ENCODE measurements at regions not wholly inside any gene's neighbourhood (a gene's known extent, or its start where the extent isn't known, plus 50 kb on each side); places are given as distances from the start of the nearest gene placed in this dataset.

DNA sequence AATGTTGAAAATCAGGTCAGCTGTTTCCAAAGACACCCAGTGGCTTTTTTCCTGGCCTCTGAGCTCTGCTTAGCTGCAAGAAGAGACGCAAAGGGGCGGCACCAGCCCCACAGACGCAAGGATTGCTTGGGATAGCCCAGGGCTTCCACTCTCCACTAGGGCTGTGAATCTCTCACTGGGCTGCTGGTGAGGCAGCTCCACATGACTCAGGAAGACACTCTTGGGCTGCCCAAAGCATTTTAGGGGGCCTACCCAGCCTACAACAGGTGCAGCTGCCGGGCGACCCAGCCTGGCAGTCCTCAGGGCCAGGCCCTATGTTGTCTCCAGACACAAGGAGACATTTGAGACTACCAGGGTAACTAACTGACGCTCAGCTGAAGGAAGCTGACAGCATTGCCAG is 59.8 kb downstream of the FAM50B start:
- H3K27me3 ChIP-seq (ENCODE audit: insufficient read depth, low read length, poor library complexity), result peaks cover 63% of the 10 kb centered on the region
- DNase-seq (no peak), ATAC-seq (ENCODE audit: insufficient read depth, low read depth) (no peak)
- H3K4me2 ChIP-seq (ENCODE audit: insufficient read depth, low read length), result no peak overlapping the region
- H3K9me3 ChIP-seq (ENCODE audit: insufficient read depth, low read length, severe bottlenecking), result no peaks in the 10 kb centered on the region
- no peaks in the 10 kb centered on the region for H3K36me3 ChIP-seq (ENCODE audit: insufficient read depth, low read length)
- no peak overlapping the region for H3K4me3 ChIP-seq (ENCODE audit: low read depth in 1 of 2, low read length in 2 of 2)
- H2AFZ ChIP-seq (ENCODE audit: low read depth, low read length), result no peak overlapping the region
- TF ChIP-seq EZH2 (IDR thresholded peaks at IDR 0.05; ENCODE audit: borderline replicate concordance, low read depth, low read length, severe bottlenecking), result no peak
- TF ChIP-seq, protein P1, sequence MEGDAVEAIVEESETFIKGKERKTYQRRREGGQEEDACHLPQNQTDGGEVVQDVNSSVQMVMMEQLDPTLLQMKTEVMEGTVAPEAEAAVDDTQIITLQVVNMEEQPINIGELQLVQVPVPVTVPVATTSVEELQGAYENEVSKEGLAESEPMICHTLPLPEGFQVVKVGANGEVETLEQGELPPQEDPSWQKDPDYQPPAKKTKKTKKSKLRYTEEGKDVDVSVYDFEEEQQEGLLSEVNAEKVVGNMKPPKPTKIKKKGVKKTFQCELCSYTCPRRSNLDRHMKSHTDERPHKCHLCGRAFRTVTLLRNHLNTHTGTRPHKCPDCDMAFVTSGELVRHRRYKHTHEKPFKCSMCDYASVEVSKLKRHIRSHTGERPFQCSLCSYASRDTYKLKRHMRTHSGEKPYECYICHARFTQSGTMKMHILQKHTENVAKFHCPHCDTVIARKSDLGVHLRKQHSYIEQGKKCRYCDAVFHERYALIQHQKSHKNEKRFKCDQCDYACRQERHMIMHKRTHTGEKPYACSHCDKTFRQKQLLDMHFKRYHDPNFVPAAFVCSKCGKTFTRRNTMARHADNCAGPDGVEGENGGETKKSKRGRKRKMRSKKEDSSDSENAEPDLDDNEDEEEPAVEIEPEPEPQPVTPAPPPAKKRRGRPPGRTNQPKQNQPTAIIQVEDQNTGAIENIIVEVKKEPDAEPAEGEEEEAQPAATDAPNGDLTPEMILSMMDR (IDR thresholded peaks at IDR 0.05; ENCODE audit: borderline replicate concordance, extremely low read depth, low read length, poor library complexity, severe bottlenecking), result no peak
- no peak overlapping the region for H3K27ac ChIP-seq (ENCODE audit: low read length)
- no peak overlapping the region for H3K9ac ChIP-seq (ENCODE audit: low read depth, low read length)
- no peaks in the 10 kb centered on the region for H4K20me1 ChIP-seq (ENCODE audit: insufficient read depth, low read length)
- H3K4me1 ChIP-seq (ENCODE audit: insufficient read depth, low read length), result no peaks in the 10 kb centered on the region
- H3K79me2 ChIP-seq (ENCODE audit: insufficient read depth, low read length), result no peaks in the 10 kb centered on the region

DNA sequence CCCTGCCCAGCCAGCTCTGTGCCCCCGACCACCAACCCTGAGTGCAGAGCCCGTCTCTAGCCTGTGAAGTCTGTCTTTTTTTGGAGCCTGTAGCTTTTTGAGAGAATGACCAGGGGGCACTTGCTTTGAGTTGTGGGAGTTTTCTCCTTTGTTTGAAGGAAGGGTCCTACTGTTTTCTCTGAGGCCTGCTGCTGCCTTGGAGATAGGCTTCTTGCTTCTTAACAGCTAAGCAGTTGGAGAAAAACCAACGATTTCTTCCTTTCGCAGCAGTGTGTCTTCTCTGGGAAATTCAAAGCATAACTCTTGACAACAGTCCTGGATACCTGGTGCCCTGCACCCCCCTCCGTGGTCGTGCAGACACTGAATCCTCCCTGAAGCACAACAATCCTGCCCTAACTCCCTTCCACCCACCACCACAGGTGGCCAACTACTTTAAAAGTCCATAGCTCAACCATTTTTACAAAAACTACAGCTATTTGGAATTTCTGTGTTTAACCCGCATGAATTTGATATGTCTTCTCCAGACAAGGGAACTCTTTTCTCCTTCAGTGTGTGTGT is 61.0 kb downstream of the FAM50B start:
- Histone ChIP-seq H3K4me3 (ENCODE audit: low read depth in 1 of 2, low read length in 2 of 2) (no peak overlapping the region), H3K27me3 (ENCODE audit: insufficient read depth, low read length, poor library complexity) (peaks cover 63% of the 10 kb centered on the region), H3K9me3 (ENCODE audit: insufficient read depth, low read length, severe bottlenecking) (no peaks in the 10 kb centered on the region), H2AFZ (ENCODE audit: low read depth, low read length) (no peak overlapping the region), H4K20me1 (ENCODE audit: insufficient read depth, low read length) (peaks cover 5% of the 10 kb centered on the region), H3K4me2 (ENCODE audit: insufficient read depth, low read length) (no peak overlapping the region), H3K27ac (ENCODE audit: low read length) (no peak overlapping the region), H3K9ac (ENCODE audit: low read depth, low read length) (no peak overlapping the region), H3K36me3 (ENCODE audit: insufficient read depth, low read length) (no peaks in the 10 kb centered on the region), H3K79me2 (ENCODE audit: insufficient read depth, low read length) (no peaks in the 10 kb centered on the region), H3K4me1 (ENCODE audit: insufficient read depth, low read length) (peaks cover 12% of the 10 kb centered on the region)
- no peak for ATAC-seq (ENCODE audit: insufficient read depth, low read depth)
- TF ChIP-seq, protein P1 (IDR thresholded peaks at IDR 0.05; ENCODE audit: borderline replicate concordance, extremely low read depth, low read length, poor library complexity, severe bottlenecking), result no peak
- TF ChIP-seq EZH2 (IDR thresholded peaks at IDR 0.05; ENCODE audit: borderline replicate concordance, low read depth, low read length, severe bottlenecking), result no peak
- DNase-seq, result no peak

DNA sequence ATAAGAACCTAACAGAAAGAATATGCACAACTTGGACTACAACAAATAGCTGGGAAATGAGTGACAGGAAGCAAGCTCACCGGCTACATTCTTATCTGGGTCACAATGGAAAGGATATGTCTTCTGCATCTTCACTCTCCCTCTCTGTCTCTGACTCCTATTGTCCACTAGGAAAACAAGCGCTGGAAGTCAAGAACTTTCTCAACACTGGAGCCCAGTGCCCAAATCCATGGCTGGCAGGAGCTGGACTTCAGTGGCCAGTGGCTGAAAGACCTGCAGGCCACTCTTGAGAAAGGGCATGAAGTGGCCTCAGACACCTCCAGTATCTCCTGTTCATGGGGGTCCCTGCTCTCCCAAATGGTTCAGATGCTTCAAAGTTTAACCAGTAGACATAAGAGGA is 62.0 kb downstream of the FAM50B start:
- H4K20me1 ChIP-seq (ENCODE audit: insufficient read depth, low read length), result peaks cover 10% of the 10 kb centered on the region
- no peak overlapping the region for H3K4me2 ChIP-seq (ENCODE audit: insufficient read depth, low read length)
- TF ChIP-seq, protein P1 (IDR thresholded peaks at IDR 0.05; ENCODE audit: borderline replicate concordance, extremely low read depth, low read length, poor library complexity, severe bottlenecking), result no peak
- TF ChIP-seq EZH2 (IDR thresholded peaks at IDR 0.05; ENCODE audit: borderline replicate concordance, low read depth, low read length, severe bottlenecking), result no peak
- H3K36me3 ChIP-seq (ENCODE audit: insufficient read depth, low read length), result no peaks in the 10 kb centered on the region
- no peaks in the 10 kb centered on the region for H3K9me3 ChIP-seq (ENCODE audit: insufficient read depth, low read length, severe bottlenecking)
- H3K79me2 ChIP-seq (ENCODE audit: insufficient read depth, low read length), result no peaks in the 10 kb centered on the region
- no peak overlapping the region for H2AFZ ChIP-seq (ENCODE audit: low read depth, low read length)
- H3K27ac ChIP-seq (ENCODE audit: low read length), result no peak overlapping the region
- no peak for DNase-seq
- peaks cover 21% of the 10 kb centered on the region for H3K4me1 ChIP-seq (ENCODE audit: insufficient read depth, low read length)
- no peak overlapping the region for H3K4me3 ChIP-seq (ENCODE audit: low read depth in 1 of 2, low read length in 2 of 2)
- H3K27me3 ChIP-seq (ENCODE audit: insufficient read depth, low read length, poor library complexity), result peaks cover 58% of the 10 kb centered on the region
- ATAC-seq (ENCODE audit: insufficient read depth, low read depth), result no peak
- no peak overlapping the region for H3K9ac ChIP-seq (ENCODE audit: low read depth, low read length)

Measured in DND-41 (cell line).